ENCODE measurements at regions not wholly inside any gene's neighbourhood (a gene's known extent, or its start where the extent isn't known, plus 50 kb on each side); places are given as distances from the start of the nearest gene placed in this dataset.

DNA sequence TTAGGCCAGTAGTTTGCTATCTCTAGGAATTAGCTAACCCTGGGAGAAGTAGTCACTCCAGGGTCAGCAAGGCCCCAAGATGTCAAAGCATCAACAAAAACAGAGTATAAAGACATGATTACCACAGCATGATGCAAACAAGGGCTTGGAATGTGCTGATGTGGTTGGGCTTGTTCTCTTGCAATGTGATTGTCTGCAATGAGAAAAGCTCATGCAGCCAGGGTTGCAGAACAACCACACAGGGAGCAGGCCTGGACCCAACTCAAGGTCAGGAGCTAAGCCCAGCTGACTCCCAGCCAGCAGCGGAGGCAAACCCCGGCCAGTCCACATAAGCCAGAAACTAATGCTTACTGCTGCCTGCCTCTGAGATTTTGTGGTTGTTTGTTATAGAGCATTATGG lies 132.4 kb upstream of the ZC3H12C start:
- TF ChIP-seq, protein P1, sequence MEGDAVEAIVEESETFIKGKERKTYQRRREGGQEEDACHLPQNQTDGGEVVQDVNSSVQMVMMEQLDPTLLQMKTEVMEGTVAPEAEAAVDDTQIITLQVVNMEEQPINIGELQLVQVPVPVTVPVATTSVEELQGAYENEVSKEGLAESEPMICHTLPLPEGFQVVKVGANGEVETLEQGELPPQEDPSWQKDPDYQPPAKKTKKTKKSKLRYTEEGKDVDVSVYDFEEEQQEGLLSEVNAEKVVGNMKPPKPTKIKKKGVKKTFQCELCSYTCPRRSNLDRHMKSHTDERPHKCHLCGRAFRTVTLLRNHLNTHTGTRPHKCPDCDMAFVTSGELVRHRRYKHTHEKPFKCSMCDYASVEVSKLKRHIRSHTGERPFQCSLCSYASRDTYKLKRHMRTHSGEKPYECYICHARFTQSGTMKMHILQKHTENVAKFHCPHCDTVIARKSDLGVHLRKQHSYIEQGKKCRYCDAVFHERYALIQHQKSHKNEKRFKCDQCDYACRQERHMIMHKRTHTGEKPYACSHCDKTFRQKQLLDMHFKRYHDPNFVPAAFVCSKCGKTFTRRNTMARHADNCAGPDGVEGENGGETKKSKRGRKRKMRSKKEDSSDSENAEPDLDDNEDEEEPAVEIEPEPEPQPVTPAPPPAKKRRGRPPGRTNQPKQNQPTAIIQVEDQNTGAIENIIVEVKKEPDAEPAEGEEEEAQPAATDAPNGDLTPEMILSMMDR (IDR thresholded peaks at IDR 0.05), result no peak
- no peak for TF ChIP-seq POLR2AphosphoS5 (IDR thresholded peaks at IDR 0.05; ENCODE audit: low read depth, low read length)

All from Panc1 (cell line).